HepG2 (cell line): ENCODE measurements at regions not wholly inside any gene's neighbourhood (a gene's known extent, or its start where the extent isn't known, plus 50 kb on each side); places are given as distances from the start of the nearest gene placed in this dataset.

Experiments
- ATAC-seq: fragments of 200-7000 bp; cut with Tn5 transposase; 3 replicates; pipeline ENCODE4 v1.9.1; 2020; ENCODE audit warnings: mild to moderate bottlenecking, moderate library complexity
- BruUV-seq: library from RNA; stranded (reverse); fragments of 400-500 nt; replicated peaks from 2 replicates; lab custom pipeline; 2021; lab: Mats Ljungman, UMichigan
- CTCF ChIA-PET: fragments of 300-600 bp; formaldehyde crosslinking; extraction: SDS; loops from one replicate; lab custom pipeline; 2021; ENCODE audit warnings: low total read pairs, inconsistent platforms, low intra/inter-chr PET ratio; lab: Yijun Ruan, JAX
- POLR2A ChIA-PET: fragments of 350-600 bp; sonication (Branson Sonifier 250); formaldehyde crosslinking; loops from one replicate; lab custom pipeline; 2020; ENCODE audit warnings: antibody characterized with exemption, inconsistent platforms; lab: Yijun Ruan, JAX
- DNase-seq: peaks from one replicate; pipeline ENCODE4 v3.0.0-alpha.2; 2015; ENCODE audit warnings: low spot score
- FAIRE-seq: peaks from 3 replicates; lab custom pipeline; 2011; peaks lifted over from hg19 to GRCh38; lab: Jason Lieb, UNC
- H2AFZ ChIP-seq: one replicate; pipeline ENCODE4 v1.6.1; 2011; ENCODE audit warnings: low read length, inconsistent platforms
- H3K27ac ChIP-seq: fragments of 300-600 bp; 3 replicates; pipeline ENCODE4 v1.8.0; 2011; ENCODE audit warnings: mixed run types, mild to moderate bottlenecking, mixed read lengths, low read length, inconsistent platforms; ENCODE audit not compliant: insufficient read depth; ENCODE audit errors: extremely low read length
- H3K27me3 ChIP-seq, 2 experiments: fragments of 200-600 bp in 1 of 2; 2 replicates in 1 of 2; 3 replicates in 1 of 2; pipeline versions ENCODE4 v1.6.0 to v1.8.0; 2011; ENCODE audit warnings: low read length in 2 of 2, mild to moderate bottlenecking in 2 of 2, moderate library complexity in 2 of 2, inconsistent platforms in 1 of 2; ENCODE audit not compliant: insufficient read depth in 2 of 2, control insufficient read depth in 1 of 2
- H3K36me3 ChIP-seq, 2 experiments: fragments of 200-600 bp in 1 of 2; replicated peaks in 1 of 2; 2 replicates in 1 of 2; 3 replicates in 1 of 2; pipeline versions ENCODE4 v1.5.1 to v1.8.0; 2011; ENCODE audit warnings: low read length in 2 of 2, inconsistent platforms in 1 of 2; ENCODE audit not compliant: insufficient read depth in 2 of 2, control insufficient read depth in 1 of 2
- H3K4me1 ChIP-seq: 2 replicates; pipeline ENCODE4 v1.5.1; 2012; ENCODE audit warnings: low read length, inconsistent platforms; ENCODE audit not compliant: insufficient read depth
- H3K4me2 ChIP-seq: 2 replicates; pipeline ENCODE4 v1.6.0; 2011; ENCODE audit warnings: low read depth, low read length, inconsistent platforms
- H3K4me3 ChIP-seq, 3 experiments: fragments of 200-600 bp in 1 of 3; sonication (generic), shearing (Covaris generic) in 1 of 3; replicated peaks in 1 of 3; 2 replicates each; pipeline ENCODE4 v1.5.1; 2011 to 2016; ENCODE audit warnings: low read length in 3 of 3, inconsistent platforms in 2 of 3, low read depth in 2 of 3, mild to moderate bottlenecking in 2 of 3, control low read depth in 1 of 3, mixed read lengths in 1 of 3; ENCODE audit not compliant: insufficient read depth in 1 of 3
- H3K79me2 ChIP-seq: one replicate; pipeline ENCODE4 v1.6.1; 2011; ENCODE audit warnings: low read length, inconsistent platforms; ENCODE audit not compliant: insufficient read depth
- H3K9ac ChIP-seq: 2 replicates; pipeline ENCODE4 v1.6.0; 2011; ENCODE audit warnings: mild to moderate bottlenecking, low read depth, low read length, inconsistent platforms; ENCODE audit not compliant: insufficient read depth
- H3K9me3 ChIP-seq: 2 replicates; pipeline ENCODE4 v1.5.1; 2012; ENCODE audit warnings: mild to moderate bottlenecking, low read length
- H4K20me1 ChIP-seq: 2 replicates; pipeline ENCODE4 v1.6.0; 2011; ENCODE audit warnings: inconsistent platforms, mild to moderate bottlenecking, low read length, moderate library complexity; ENCODE audit not compliant: insufficient read depth
- ATF7-NPFF ChIP-seq: sonication (generic); formaldehyde crosslinking; IDR thresholded peaks from 2 replicates; pipeline ENCODE4 v1.8.1; 2023; ENCODE audit warnings: mild to moderate bottlenecking, low read depth, missing genetic modification reagents, moderate library complexity
- ERF ChIP-seq: IDR thresholded peaks from 2 replicates; pipeline ENCODE4 v1.6.1; 2018; ENCODE audit warnings: missing biosample characterization, missing genetic modification reagents
- GABPA ChIP-seq, 2 experiments: IDR thresholded peaks; 2 replicates each; pipeline ENCODE4 v1.6.1; 2011 to 2016; ENCODE audit warnings: low read depth in 2 of 2, low read length in 1 of 2, missing biosample characterization in 1 of 2, missing genetic modification characterization in 1 of 2
- NFATC3 ChIP-seq: sonication (generic); formaldehyde crosslinking; IDR thresholded peaks from 2 replicates; pipeline ENCODE4 v1.5.1; 2020; ENCODE audit warnings: mild to moderate bottlenecking, missing genetic modification reagents
- RARG ChIP-seq: sonication (generic); formaldehyde crosslinking; IDR thresholded peaks from 2 replicates; pipeline ENCODE4 v1.4.0; 2020; ENCODE audit warnings: low read depth, mild to moderate bottlenecking, missing genetic modification reagents
- RBM39 ChIP-seq: fragments of 200-400 bp; formaldehyde crosslinking; IDR thresholded peaks from one replicate; pipeline ENCODE4 v1.6.1; 2018; ENCODE audit warnings: antibody characterized with exemption, mild to moderate bottlenecking, low read depth, low read length; ENCODE audit not compliant: poor library complexity, severe bottlenecking
- STAT5B ChIP-seq: sonication (generic); formaldehyde crosslinking; IDR thresholded peaks from 2 replicates; pipeline ENCODE4 v1.4.0; 2020; ENCODE audit warnings: missing genetic modification reagents
- TARDBP ChIP-seq: sonication (generic); formaldehyde crosslinking; IDR thresholded peaks from 2 replicates; pipeline ENCODE4 v1.8.0; 2022; ENCODE audit warnings: mild to moderate bottlenecking, missing genetic modification reagents
- TGIF2 ChIP-seq: IDR thresholded peaks from 2 replicates; pipeline ENCODE4 v1.6.1; 2016; ENCODE audit warnings: control low read depth, missing compliant biosample characterization
- WIZ ChIP-seq: sonication (generic); formaldehyde crosslinking; IDR thresholded peaks from 2 replicates; pipeline ENCODE4 v1.5.1; 2020; ENCODE audit warnings: mild to moderate bottlenecking, missing genetic modification reagents
- ZBTB8A ChIP-seq: sonication (generic); formaldehyde crosslinking; IDR thresholded peaks from 2 replicates; pipeline ENCODE4 v1.4.0; 2020; ENCODE audit warnings: mild to moderate bottlenecking, low read depth, missing genetic modification reagents, borderline replicate concordance
- ZNF496 ChIP-seq: sonication (generic); formaldehyde crosslinking; IDR thresholded peaks from 2 replicates; pipeline ENCODE4 v1.8.1; 2023; ENCODE audit warnings: mild to moderate bottlenecking, moderate library complexity, missing genetic modification reagents; ENCODE audit not compliant: insufficient replicate concordance
- ZNF615 ChIP-seq: sonication (generic); formaldehyde crosslinking; IDR thresholded peaks from 2 replicates; pipeline ENCODE4 v1.5.0; 2020; ENCODE audit warnings: mild to moderate bottlenecking, missing genetic modification reagents, borderline replicate concordance
- WGBS: methylation state at CpG from one replicate; pipeline ENCODE4 v1.1.6; 2017; ENCODE audit warnings: low lambda C conversion rate; 5-methylcytosine and 5-hydroxymethylcytosine counted together
- in situ Hi-C: cut with HindIII; loops from 2 replicates; pipeline ENCODE4 v1.10.0; 2017; ENCODE audit warnings: low pct_unique_long_range_greater_than_20kb; ENCODE audit not compliant: extremely low pct_ligation_motif_present
- intact Hi-C: fragments of 100-400 bp; cut with micrococcal nuclease; formaldehyde crosslinking; loops from one replicate; pipeline ENCODE4 v1.10.0; 2022; ENCODE audit not compliant: unreplicated experiment
- TF ChIP-seq, protein P1 (sequence below): sonication (generic); formaldehyde crosslinking; IDR thresholded peaks from 2 replicates; pipeline ENCODE4 v1.4.0; 2020; ENCODE audit warnings: missing genetic modification reagents
- TF ChIP-seq, protein P2 (sequence below): sonication (generic); formaldehyde crosslinking; IDR thresholded peaks from 2 replicates; pipeline ENCODE4 v1.5.1; 2020; ENCODE audit warnings: missing genetic modification reagents, mild to moderate bottlenecking, borderline replicate concordance

DNA sequence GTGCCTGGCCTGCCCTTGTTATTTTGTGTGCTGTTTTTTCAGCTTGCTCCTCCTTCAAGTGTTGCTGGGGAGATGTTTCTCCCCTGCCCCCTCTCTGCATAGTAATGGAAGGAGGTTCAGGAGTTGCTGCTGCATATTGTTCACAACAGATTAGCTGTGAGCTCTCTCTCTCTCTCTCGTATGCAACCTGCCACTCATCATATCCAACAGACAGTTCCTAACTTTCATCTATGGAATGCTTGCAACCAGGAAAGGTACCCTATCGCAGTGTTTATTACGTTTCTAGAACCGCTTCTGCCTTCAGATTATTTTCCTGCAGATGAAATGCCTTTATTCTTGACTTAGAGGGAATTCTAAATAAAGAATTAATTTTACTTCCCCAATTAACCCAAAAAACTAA lies 372.9 kb downstream of the RMST start:
- intact Hi-C loops: no loop called here
- no peak for ATAC-seq
- POLR2A ChIA-PET: no interaction called here
- TF ChIP-seq RBM39 (no peak), ZNF496 (CRISPR knock-in tag) (no peak)
- TF ChIP-seq, protein P1, sequence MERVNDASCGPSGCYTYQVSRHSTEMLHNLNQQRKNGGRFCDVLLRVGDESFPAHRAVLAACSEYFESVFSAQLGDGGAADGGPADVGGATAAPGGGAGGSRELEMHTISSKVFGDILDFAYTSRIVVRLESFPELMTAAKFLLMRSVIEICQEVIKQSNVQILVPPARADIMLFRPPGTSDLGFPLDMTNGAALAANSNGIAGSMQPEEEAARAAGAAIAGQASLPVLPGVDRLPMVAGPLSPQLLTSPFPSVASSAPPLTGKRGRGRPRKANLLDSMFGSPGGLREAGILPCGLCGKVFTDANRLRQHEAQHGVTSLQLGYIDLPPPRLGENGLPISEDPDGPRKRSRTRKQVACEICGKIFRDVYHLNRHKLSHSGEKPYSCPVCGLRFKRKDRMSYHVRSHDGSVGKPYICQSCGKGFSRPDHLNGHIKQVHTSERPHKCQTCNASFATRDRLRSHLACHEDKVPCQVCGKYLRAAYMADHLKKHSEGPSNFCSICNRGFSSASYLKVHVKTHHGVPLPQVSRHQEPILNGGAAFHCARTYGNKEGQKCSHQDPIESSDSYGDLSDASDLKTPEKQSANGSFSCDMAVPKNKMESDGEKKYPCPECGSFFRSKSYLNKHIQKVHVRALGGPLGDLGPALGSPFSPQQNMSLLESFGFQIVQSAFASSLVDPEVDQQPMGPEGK (CRISPR knock-in tag): no peak
- TF ChIP-seq, all 625 proteins: peak for 0
- H3K4me1 ChIP-seq: no peaks in the 10 kb centered on the region
- H4K20me1 ChIP-seq: no peaks in the 10 kb centered on the region
- in situ Hi-C loops: no loop called here
- no peak overlapping the region for H3K27ac ChIP-seq
- no peaks in the 10 kb centered on the region for H3K79me2 ChIP-seq
- CTCF ChIA-PET: no interaction called here
- H3K9ac ChIP-seq: no peak overlapping the region
- no peaks in the 10 kb centered on the region; a peak in 1 of 5 replicates for H3K27me3 ChIP-seq
- H3K9me3 ChIP-seq: no peaks in the 10 kb centered on the region
- H3K4me2 ChIP-seq: no peak overlapping the region
- H3K4me3 ChIP-seq: no peak overlapping the region
- BruUV-seq: no TSS peak
- no peak overlapping the region for H2AFZ ChIP-seq
- no peak for DNase-seq
- no peaks in the 10 kb centered on the region for H3K36me3 ChIP-seq
- FAIRE-seq: no peak
- WGBS: 40% methylated on average over 4 of the region's 4 CpGs

DNA sequence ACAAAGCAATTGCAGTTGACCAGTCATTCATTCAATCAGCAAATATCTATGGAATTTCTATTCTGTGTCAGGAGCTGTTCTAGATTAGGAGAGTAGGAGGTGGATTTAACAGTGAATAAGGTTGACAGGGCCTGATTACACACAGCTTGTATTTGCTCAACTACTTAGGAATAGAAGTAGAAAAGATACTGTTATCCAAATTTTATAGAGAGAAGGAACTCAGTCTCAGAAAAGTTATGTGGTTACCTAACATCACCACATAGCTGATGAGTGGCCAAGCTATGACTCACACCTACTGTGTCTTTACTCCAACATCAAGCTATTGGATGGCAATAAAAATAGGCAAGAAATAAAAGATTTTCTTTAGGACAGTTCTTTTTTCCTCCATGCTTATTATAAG lies 374.8 kb downstream of the RMST start:
- POLR2A ChIA-PET: no interaction called here
- Histone ChIP-seq H3K27ac (no peak overlapping the region), H3K4me2 (no peak overlapping the region), H3K9me3 (no peaks in the 10 kb centered on the region), H2AFZ (no peak overlapping the region), H3K4me1 (no peaks in the 10 kb centered on the region), H3K79me2 (no peaks in the 10 kb centered on the region), H3K36me3 (no peaks in the 10 kb centered on the region), H3K27me3 (no peaks in the 10 kb centered on the region; a peak in 1 of 5 replicates), H3K4me3 (no peak overlapping the region), H4K20me1 (no peaks in the 10 kb centered on the region), H3K9ac (no peak overlapping the region)
- intact Hi-C loops (no loop called here), in situ Hi-C loops (no loop called here)
- FAIRE-seq: no peak
- no peak for DNase-seq
- CTCF ChIA-PET: no interaction called here
- ATAC-seq: no peak
- no TSS peak for BruUV-seq
- no peak for TF ChIP-seq GABPA (IDR thresholded peaks at IDR 0.05; ENCODE audit: low read depth, low read length)
- TF ChIP-seq GABPA (CRISPR knock-in tag; IDR thresholded peaks at IDR 0.05; ENCODE audit: low read depth): no peak
- TF ChIP-seq NFATC3 (CRISPR knock-in tag): no peak
- TF ChIP-seq ZNF615 (CRISPR knock-in tag): no peak
- TF ChIP-seq ATF7-NPFF (CRISPR knock-in tag): no peak
- TF ChIP-seq RARG (CRISPR knock-in tag): no peak
- no peak for TF ChIP-seq ZBTB8A (CRISPR knock-in tag)
- TF ChIP-seq WIZ (CRISPR knock-in tag): no peak
- TF ChIP-seq TARDBP (CRISPR knock-in tag): no peak
- TF ChIP-seq STAT5B (CRISPR knock-in tag): no peak
- TF ChIP-seq, protein P2, sequence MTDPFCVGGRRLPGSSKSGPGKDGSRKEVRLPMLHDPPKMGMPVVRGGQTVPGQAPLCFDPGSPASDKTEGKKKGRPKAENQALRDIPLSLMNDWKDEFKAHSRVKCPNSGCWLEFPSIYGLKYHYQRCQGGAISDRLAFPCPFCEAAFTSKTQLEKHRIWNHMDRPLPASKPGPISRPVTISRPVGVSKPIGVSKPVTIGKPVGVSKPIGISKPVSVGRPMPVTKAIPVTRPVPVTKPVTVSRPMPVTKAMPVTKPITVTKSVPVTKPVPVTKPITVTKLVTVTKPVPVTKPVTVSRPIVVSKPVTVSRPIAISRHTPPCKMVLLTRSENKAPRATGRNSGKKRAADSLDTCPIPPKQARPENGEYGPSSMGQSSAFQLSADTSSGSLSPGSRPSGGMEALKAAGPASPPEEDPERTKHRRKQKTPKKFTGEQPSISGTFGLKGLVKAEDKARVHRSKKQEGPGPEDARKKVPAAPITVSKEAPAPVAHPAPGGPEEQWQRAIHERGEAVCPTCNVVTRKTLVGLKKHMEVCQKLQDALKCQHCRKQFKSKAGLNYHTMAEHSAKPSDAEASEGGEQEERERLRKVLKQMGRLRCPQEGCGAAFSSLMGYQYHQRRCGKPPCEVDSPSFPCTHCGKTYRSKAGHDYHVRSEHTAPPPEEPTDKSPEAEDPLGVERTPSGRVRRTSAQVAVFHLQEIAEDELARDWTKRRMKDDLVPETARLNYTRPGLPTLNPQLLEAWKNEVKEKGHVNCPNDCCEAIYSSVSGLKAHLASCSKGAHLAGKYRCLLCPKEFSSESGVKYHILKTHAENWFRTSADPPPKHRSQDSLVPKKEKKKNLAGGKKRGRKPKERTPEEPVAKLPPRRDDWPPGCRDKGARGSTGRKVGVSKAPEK (CRISPR knock-in tag): no peak
- TF ChIP-seq TGIF2: no peak
- TF ChIP-seq ERF (CRISPR knock-in tag): no peak
